ENCODE measurements at regions not wholly inside any gene's neighbourhood (a gene's known extent, or its start where the extent isn't known, plus 50 kb on each side); places are given as distances from the start of the nearest gene placed in this dataset.

- H3K14ac ChIP-seq (ENCODE audit: insufficient read depth, low read length) = no peak overlapping the region
- no peak overlapping the region for H4K8ac ChIP-seq (replicated peaks; ENCODE audit: insufficient read length, low read depth, low read length)
- H3K4me1 ChIP-seq (ENCODE audit: insufficient read depth, low read length) = peaks cover 7% of the 10 kb centered on the region; the same call in 1 of the 2 replicates
- H2AK5ac ChIP-seq (ENCODE audit: insufficient read length, low read length) = no peak overlapping the region
- H4K91ac ChIP-seq (ENCODE audit: insufficient read length, low read depth, low read length) = no peak overlapping the region
- Mint-ChIP-seq H3K9me3 (no peaks in the 10 kb centered on the region), H3K36me3 (ENCODE audit: insufficient read depth in 1 of 3, low read depth in 3 of 3) (no peaks in the 10 kb centered on the region), H3K4me1 (peaks cover 27 to 49% of the 10 kb centered on the region in 2 experiments), H3K27ac (no peak overlapping the region), H3K27me3 (ENCODE audit: low read depth) (no peaks in the 10 kb centered on the region; the same call in 1 of the 2 replicates), H3K4me3 (no peak overlapping the region)
- no peak overlapping the region for H2BK120ac ChIP-seq (ENCODE audit: low read depth, low read length, poor library complexity, severe bottlenecking)
- H2BK20ac ChIP-seq (ENCODE audit: low read depth, low read length, poor library complexity, severe bottlenecking) = no peak overlapping the region
- TF ChIP-seq, protein P1, sequence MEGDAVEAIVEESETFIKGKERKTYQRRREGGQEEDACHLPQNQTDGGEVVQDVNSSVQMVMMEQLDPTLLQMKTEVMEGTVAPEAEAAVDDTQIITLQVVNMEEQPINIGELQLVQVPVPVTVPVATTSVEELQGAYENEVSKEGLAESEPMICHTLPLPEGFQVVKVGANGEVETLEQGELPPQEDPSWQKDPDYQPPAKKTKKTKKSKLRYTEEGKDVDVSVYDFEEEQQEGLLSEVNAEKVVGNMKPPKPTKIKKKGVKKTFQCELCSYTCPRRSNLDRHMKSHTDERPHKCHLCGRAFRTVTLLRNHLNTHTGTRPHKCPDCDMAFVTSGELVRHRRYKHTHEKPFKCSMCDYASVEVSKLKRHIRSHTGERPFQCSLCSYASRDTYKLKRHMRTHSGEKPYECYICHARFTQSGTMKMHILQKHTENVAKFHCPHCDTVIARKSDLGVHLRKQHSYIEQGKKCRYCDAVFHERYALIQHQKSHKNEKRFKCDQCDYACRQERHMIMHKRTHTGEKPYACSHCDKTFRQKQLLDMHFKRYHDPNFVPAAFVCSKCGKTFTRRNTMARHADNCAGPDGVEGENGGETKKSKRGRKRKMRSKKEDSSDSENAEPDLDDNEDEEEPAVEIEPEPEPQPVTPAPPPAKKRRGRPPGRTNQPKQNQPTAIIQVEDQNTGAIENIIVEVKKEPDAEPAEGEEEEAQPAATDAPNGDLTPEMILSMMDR (conservative IDR thresholded peaks at IDR 0.05) = no peak
- no peak overlapping the region for H3K9ac ChIP-seq (ENCODE audit: extremely low read depth, insufficient read length, low read length)
- no peak overlapping the region; the same call in 1 of the 2 replicates for H2BK15ac ChIP-seq (ENCODE audit: low read depth, low read length)
- H3T11ph ChIP-seq (ENCODE audit: low read length) = no peak overlapping the region
- no peak for DNase-seq
- H4K20me1 ChIP-seq (ENCODE audit: control insufficient read depth, insufficient read depth, insufficient read length) = no peaks in the 10 kb centered on the region
- H3K79me1 ChIP-seq (ENCODE audit: insufficient read depth, low read depth, low read length, poor library complexity, severe bottlenecking) = no peaks in the 10 kb centered on the region
- no peak overlapping the region for H2BK5ac ChIP-seq (ENCODE audit: insufficient read length, low read length)
- no peaks in the 10 kb centered on the region for H3K27me3 ChIP-seq (ENCODE audit: insufficient read depth, low read length)
- no peak overlapping the region for H2AFZ ChIP-seq (ENCODE audit: low read length)
- H3K18ac ChIP-seq (ENCODE audit: insufficient read length, low read depth, low read length) = no peak overlapping the region
- no peak overlapping the region for H3K4ac ChIP-seq (ENCODE audit: low read depth, low read length)
- H3K79me2 ChIP-seq (ENCODE audit: insufficient read depth, low read length) = no peaks in the 10 kb centered on the region
- H3K27ac ChIP-seq (ENCODE audit: insufficient read length, low read depth, low read length) = no peak overlapping the region
- no peak overlapping the region for H4K5ac ChIP-seq (ENCODE audit: insufficient read length, low read depth, low read length)
- no peak overlapping the region for H3K4me2 ChIP-seq (ENCODE audit: insufficient read depth, insufficient read length, low read length)
- H3K23me2 ChIP-seq (ENCODE audit: insufficient read length, low read depth, low read length, poor library complexity, severe bottlenecking) = no peaks in the 10 kb centered on the region
- no peak overlapping the region for H3K56ac ChIP-seq (ENCODE audit: insufficient read length, low read depth, low read length)
- H3K23ac ChIP-seq (ENCODE audit: insufficient read length, low read depth, low read length) = no peak overlapping the region
- WGBS (ENCODE audit: extremely low coverage, insufficient read length, low lambda C conversion rate) = no CpG with 5 or more reads among the region's 5 CpGs
- H2BK12ac ChIP-seq (ENCODE audit: insufficient read length, low read depth, low read length) = no peak overlapping the region
- no peaks in the 10 kb centered on the region for H3K9me3 ChIP-seq (ENCODE audit: control insufficient read depth, low read depth, low read length)
These were observed 245.0 kb downstream of the FBXO8 start for GRCh38 chr4:174038481-174038880.
